Suprapubic skin (tissue), 3 donors: ENCODE measurements at regions not wholly inside any gene's neighbourhood (a gene's known extent, or its start where the extent isn't known, plus 50 kb on each side); places are given as distances from the start of the nearest gene placed in this dataset.

Experiments
- CTCF ChIP-seq, 2 donors: fragments of 200-600 bp in 1 of 2; fragments of 450-650 bp in 1 of 2; sonication (generic) in 1 of 2; IDR thresholded peaks; one replicate each; pipeline ENCODE4 v1.5.1; 2016 to 2019; ENCODE audit warnings: antibody characterized with exemption in 2 of 2, mild to moderate bottlenecking in 1 of 2, moderate library complexity in 1 of 2
- POLR2AphosphoS5 ChIP-seq, 3 donors: sonication (generic); formaldehyde crosslinking; IDR thresholded peaks; one replicate each; pipeline ENCODE4 v1.6.1; 2017; ENCODE audit warnings: antibody characterized with exemption in 3 of 3

DNA sequence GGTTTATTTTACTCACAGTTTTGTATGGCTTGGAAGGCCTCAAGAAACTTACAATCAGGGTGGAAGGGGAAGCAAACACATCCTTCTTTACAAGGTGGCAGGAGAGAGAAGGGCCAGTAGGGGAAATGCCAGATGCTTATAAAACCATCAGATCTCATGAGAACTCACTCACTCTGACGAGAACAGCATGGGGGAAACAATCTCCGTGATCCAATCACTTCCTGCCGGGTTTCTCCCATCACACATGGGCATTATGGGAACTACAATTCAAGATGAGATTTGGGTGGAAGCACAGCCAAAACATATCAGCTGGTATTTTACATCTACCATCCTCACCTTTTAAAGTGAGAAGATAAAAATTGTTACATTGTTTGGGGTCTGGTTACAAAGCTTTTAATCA is 427.9 kb upstream of the CDH7 start:
- no peak for TF ChIP-seq CTCF (IDR thresholded peaks at IDR 0.05)
- no peak for TF ChIP-seq POLR2AphosphoS5 (IDR thresholded peaks at IDR 0.05)
